Lower leg skin (tissue), 4 donors: ENCODE measurements at regions not wholly inside any gene's neighbourhood (a gene's known extent, or its start where the extent isn't known, plus 50 kb on each side); places are given as distances from the start of the nearest gene placed in this dataset.

ENCODE experiments used
- DNase-seq, 2 donors: peaks; one replicate each; pipeline ENCODE4 v3.0.0-alpha.2; 2019; ENCODE audit warnings: low spot score in 2 of 2
- H3K4me3 ChIP-seq: fragments of 200-600 bp; sonication (generic); 2 replicates; pipeline ENCODE4 v1.5.1; 2017; ENCODE audit warnings: mild to moderate bottlenecking, low read depth; ENCODE audit not compliant: poor library complexity, severe bottlenecking
- CTCF ChIP-seq, 3 donors: fragments of 450-650 bp; IDR thresholded peaks; one replicate each; pipeline ENCODE4 v1.5.1; 2016; ENCODE audit warnings: antibody characterized with exemption in 3 of 3, mild to moderate bottlenecking in 3 of 3, moderate library complexity in 2 of 3
- POLR2A ChIP-seq, 2 donors: fragments of 450-650 bp; IDR thresholded peaks; one replicate each; pipeline ENCODE4 v1.6.1; 2016 to 2017; ENCODE audit warnings: antibody characterized with exemption in 2 of 2, mild to moderate bottlenecking in 1 of 2, moderate library complexity in 1 of 2
- WGBS, 2 donors: methylation state at CpG; one replicate each; pipeline ENCODE4 v1.1.5; 2018; 5-methylcytosine and 5-hydroxymethylcytosine counted together
- intact Hi-C: fragments of 100-400 bp; cut with DNase I; formaldehyde crosslinking; loops from one replicate; pipeline ENCODE4 v1.15.0; 2023; ENCODE audit warnings: low total_unique reads

- H3K4me3 ChIP-seq: no peak overlapping the region
- TF ChIP-seq POLR2A (IDR thresholded peaks at IDR 0.05) (no peak), CTCF (IDR thresholded peaks at IDR 0.05) (no peak)
- WGBS, 2 donors: 76 to 93% methylated on average over 7 of the region's 7 CpGs
- intact Hi-C loops: no loop called here
- DNase-seq: no peak
These were observed 258.6 kb downstream of the GLRX3 start for GRCh38 chr10:130394832-130395231.

- H3K4me3 ChIP-seq: no peak overlapping the region
- intact Hi-C loops: no loop called here
- no peak for DNase-seq
- TF ChIP-seq POLR2A (IDR thresholded peaks at IDR 0.05) (no peak), CTCF (IDR thresholded peaks at IDR 0.05) (no peak)
- 64 to 76% methylated on average over 7 of the region's 7 CpGs for WGBS, 2 donors
These were observed 259.2 kb downstream of the GLRX3 start for GRCh38 chr10:130395248-130395936.

- TF ChIP-seq POLR2A (IDR thresholded peaks at IDR 0.05) (no peak), CTCF (IDR thresholded peaks at IDR 0.05) (no peak)
- intact Hi-C loops: no loop called here
- WGBS, 2 donors: 93 to 97% methylated on average over 5 of the region's 5 CpGs
- DNase-seq: peak in 1 of 2 donors; percentile 54
- no peak overlapping the region for H3K4me3 ChIP-seq
These were observed 259.9 kb downstream of the GLRX3 start for GRCh38 chr10:130396044-130396443.

GRCh38 chr10:130398090-130398994 is 262.2 kb downstream of the GLRX3 start:
- WGBS, 2 donors: 88 to 89% methylated on average over 15 of the region's 15 CpGs
- no peak overlapping the region for H3K4me3 ChIP-seq
- TF ChIP-seq CTCF (IDR thresholded peaks at IDR 0.05) (no peak), POLR2A (IDR thresholded peaks at IDR 0.05) (no peak)
- peak in 1 of 2 donors; percentile 58 for DNase-seq
- intact Hi-C loops: no loop called here

- H3K4me3 ChIP-seq: no peak overlapping the region
- WGBS, 2 donors: 61 to 85% methylated on average over 10 of the region's 10 CpGs
- DNase-seq: peak in 1 of 2 donors; percentile 82
- intact Hi-C loops: no loop called here
- TF ChIP-seq CTCF (IDR thresholded peaks at IDR 0.05) (no peak), POLR2A (IDR thresholded peaks at IDR 0.05) (no peak)
These were observed 263.3 kb downstream of the GLRX3 start for GRCh38 chr10:130399425-130399950.
